ENCODE measurements at regions not wholly inside any gene's neighbourhood (a gene's known extent, or its start where the extent isn't known, plus 50 kb on each side); places are given as distances from the start of the nearest gene placed in this dataset.
"Not testable (repeated sequence)": the region's sequence is repeated elsewhere in the genome, so short reads cannot be mapped to it uniquely, and the experiment has no call there.

- H3K27me3 ChIP-seq (ENCODE audit: low read depth, low read length), result no peaks in the 10 kb centered on the region
- H3K27ac ChIP-seq (ENCODE audit: low read length), result no peak overlapping the region
- no peak overlapping the region for H3K4me2 ChIP-seq (ENCODE audit: low read length)
- no peaks in the 10 kb centered on the region for H3K36me3 ChIP-seq (replicated peaks; ENCODE audit: low read depth, low read length)
- TF ChIP-seq CTCF (IDR thresholded peaks at IDR 0.05; ENCODE audit: low read depth, low read length) (no peak), EZH2phosphoT487 (IDR thresholded peaks at IDR 0.05; ENCODE audit: low read depth) (no peak)
- H3K4me1 ChIP-seq (ENCODE audit: low read length), result no peaks in the 10 kb centered on the region
- H3K4me3 ChIP-seq (ENCODE audit: low read length), result no peak overlapping the region
- H3K9ac ChIP-seq (ENCODE audit: low read length), result no peak overlapping the region
- no peaks in the 10 kb centered on the region for H3K79me2 ChIP-seq (ENCODE audit: low read length)
- H4K20me1 ChIP-seq (ENCODE audit: insufficient read depth, low read length), result no peaks in the 10 kb centered on the region
- no peaks in the 10 kb centered on the region for H3K9me3 ChIP-seq (ENCODE audit: insufficient read depth, low read length)
- H2AFZ ChIP-seq (ENCODE audit: low read depth, low read length), result no peak overlapping the region
Measured at GRCh38 chr5:145443964-145444363, 391.2 kb downstream of the PRELID2 start.

- Histone ChIP-seq H4K20me1 (ENCODE audit: insufficient read depth, low read length) (no peaks in the 10 kb centered on the region), H3K4me3 (ENCODE audit: low read length) (no peak overlapping the region), H2AFZ (ENCODE audit: low read depth, low read length) (no peak overlapping the region), H3K27ac (ENCODE audit: low read length) (no peak overlapping the region), H3K9me3 (ENCODE audit: insufficient read depth, low read length) (no peaks in the 10 kb centered on the region), H3K9ac (ENCODE audit: low read length) (no peak overlapping the region), H3K4me2 (ENCODE audit: low read length) (no peak overlapping the region), H3K36me3 (replicated peaks; ENCODE audit: low read depth, low read length) (no peaks in the 10 kb centered on the region), H3K27me3 (ENCODE audit: low read depth, low read length) (no peaks in the 10 kb centered on the region), H3K79me2 (ENCODE audit: low read length) (no peaks in the 10 kb centered on the region), H3K4me1 (ENCODE audit: low read length) (no peaks in the 10 kb centered on the region)
- TF ChIP-seq CTCF (IDR thresholded peaks at IDR 0.05; ENCODE audit: low read depth, low read length), result no peak
- no peak for TF ChIP-seq EZH2phosphoT487 (IDR thresholded peaks at IDR 0.05; ENCODE audit: low read depth)
Measured at GRCh38 chr5:145443366-145443765, 391.8 kb downstream of the PRELID2 start.

GRCh38 chr5:145442661-145443060 lies 392.5 kb downstream of the PRELID2 start:
- H3K9ac ChIP-seq (ENCODE audit: low read length); H3K36me3 ChIP-seq (replicated peaks; ENCODE audit: low read depth, low read length); H3K4me2 ChIP-seq (ENCODE audit: low read length); H3K79me2 ChIP-seq (ENCODE audit: low read length); H3K27ac ChIP-seq (ENCODE audit: low read length); H3K27me3 ChIP-seq (ENCODE audit: low read depth, low read length); H4K20me1 ChIP-seq (ENCODE audit: insufficient read depth, low read length); H3K4me3 ChIP-seq (ENCODE audit: low read length); H2AFZ ChIP-seq (ENCODE audit: low read depth, low read length); H3K9me3 ChIP-seq (ENCODE audit: insufficient read depth, low read length); H3K4me1 ChIP-seq (ENCODE audit: low read length): not testable (repeated sequence)

- Histone ChIP-seq H3K9ac (ENCODE audit: low read length) (no peak overlapping the region), H3K9me3 (ENCODE audit: insufficient read depth, low read length) (no peaks in the 10 kb centered on the region), H3K4me2 (ENCODE audit: low read length) (no peak overlapping the region), H3K36me3 (replicated peaks; ENCODE audit: low read depth, low read length) (no peaks in the 10 kb centered on the region), H3K4me3 (ENCODE audit: low read length) (no peak overlapping the region), H2AFZ (ENCODE audit: low read depth, low read length) (no peak overlapping the region), H3K4me1 (ENCODE audit: low read length) (no peaks in the 10 kb centered on the region), H4K20me1 (ENCODE audit: insufficient read depth, low read length) (no peaks in the 10 kb centered on the region), H3K79me2 (ENCODE audit: low read length) (no peaks in the 10 kb centered on the region), H3K27me3 (ENCODE audit: low read depth, low read length) (no peaks in the 10 kb centered on the region), H3K27ac (ENCODE audit: low read length) (no peak overlapping the region)
- no peak for TF ChIP-seq CTCF (IDR thresholded peaks at IDR 0.05; ENCODE audit: low read depth, low read length)
- no peak for TF ChIP-seq EZH2phosphoT487 (IDR thresholded peaks at IDR 0.05; ENCODE audit: low read depth)
Measured at GRCh38 chr5:145441228-145441627, 393.9 kb downstream of the PRELID2 start.

- no peaks in the 10 kb centered on the region for H4K20me1 ChIP-seq (ENCODE audit: insufficient read depth, low read length)
- H3K79me2 ChIP-seq (ENCODE audit: low read length), result no peaks in the 10 kb centered on the region
- no peak overlapping the region for H2AFZ ChIP-seq (ENCODE audit: low read depth, low read length)
- no peak overlapping the region for H3K9ac ChIP-seq (ENCODE audit: low read length)
- H3K4me1 ChIP-seq (ENCODE audit: low read length), result no peaks in the 10 kb centered on the region
- TF ChIP-seq CTCF (IDR thresholded peaks at IDR 0.05; ENCODE audit: low read depth, low read length), result no peak
- no peak for TF ChIP-seq EZH2phosphoT487 (IDR thresholded peaks at IDR 0.05; ENCODE audit: low read depth)
- H3K4me3 ChIP-seq (ENCODE audit: low read length), result no peak overlapping the region
- H3K27ac ChIP-seq (ENCODE audit: low read length), result no peak overlapping the region
- no peaks in the 10 kb centered on the region for H3K36me3 ChIP-seq (replicated peaks; ENCODE audit: low read depth, low read length)
- no peaks in the 10 kb centered on the region for H3K9me3 ChIP-seq (ENCODE audit: insufficient read depth, low read length)
- no peak overlapping the region for H3K4me2 ChIP-seq (ENCODE audit: low read length)
- H3K27me3 ChIP-seq (ENCODE audit: low read depth, low read length), result no peaks in the 10 kb centered on the region
Measured at GRCh38 chr5:145437627-145438026, 397.5 kb downstream of the PRELID2 start.
